NCI-H2029 (cell line): ENCODE measurements at regions not wholly inside any gene's neighbourhood (a gene's known extent, or its start where the extent isn't known, plus 50 kb on each side); places are given as distances from the start of the nearest gene placed in this dataset.

ENCODE experiments used
- DNase-seq: peaks from one replicate; lab custom pipeline; 2025; lab: John Stamatoyannopoulos, UW

DNA sequence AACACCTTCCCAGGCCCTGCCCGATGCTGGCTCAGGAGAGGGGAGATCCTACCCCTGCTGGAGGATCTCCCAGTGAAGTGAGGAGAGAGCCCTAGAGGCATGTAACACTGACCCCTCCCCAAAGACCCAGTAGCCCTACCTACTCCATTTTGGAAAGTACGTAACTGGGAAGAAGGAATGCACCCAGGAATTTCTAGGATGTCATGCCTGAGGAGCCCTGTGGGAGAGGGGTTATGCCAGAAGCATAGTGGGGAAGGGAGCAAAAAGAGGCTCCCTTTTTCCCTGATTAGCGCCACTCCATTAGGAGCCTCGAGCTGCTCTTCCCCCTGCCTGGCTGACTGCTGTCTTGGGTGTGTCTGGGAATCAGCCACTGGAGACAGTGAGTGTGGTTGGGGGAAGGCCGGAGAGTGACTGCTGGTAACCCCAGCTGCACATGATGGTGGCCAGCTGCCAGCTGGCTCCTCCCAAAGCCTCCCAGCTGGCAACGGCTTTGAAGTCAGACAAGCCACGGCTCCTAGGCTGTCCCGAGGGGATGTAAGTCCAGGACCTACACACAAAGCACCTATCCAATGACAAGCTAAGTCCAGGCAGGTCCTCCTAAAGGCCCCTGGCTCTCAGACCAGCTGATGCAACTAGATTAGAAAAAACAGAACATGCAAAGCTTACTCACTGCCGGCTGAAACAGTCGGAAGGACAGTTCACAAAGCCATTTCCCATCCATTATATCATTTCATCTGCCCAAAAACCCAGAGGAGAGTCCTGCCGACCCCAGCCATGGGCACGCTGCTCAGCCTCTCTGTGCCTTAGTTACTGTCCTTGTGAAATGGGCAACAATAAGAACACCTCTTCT lies 136.5 kb upstream of the ABCA1 start:
- peak; percentile 93 for DNase-seq

DNA sequence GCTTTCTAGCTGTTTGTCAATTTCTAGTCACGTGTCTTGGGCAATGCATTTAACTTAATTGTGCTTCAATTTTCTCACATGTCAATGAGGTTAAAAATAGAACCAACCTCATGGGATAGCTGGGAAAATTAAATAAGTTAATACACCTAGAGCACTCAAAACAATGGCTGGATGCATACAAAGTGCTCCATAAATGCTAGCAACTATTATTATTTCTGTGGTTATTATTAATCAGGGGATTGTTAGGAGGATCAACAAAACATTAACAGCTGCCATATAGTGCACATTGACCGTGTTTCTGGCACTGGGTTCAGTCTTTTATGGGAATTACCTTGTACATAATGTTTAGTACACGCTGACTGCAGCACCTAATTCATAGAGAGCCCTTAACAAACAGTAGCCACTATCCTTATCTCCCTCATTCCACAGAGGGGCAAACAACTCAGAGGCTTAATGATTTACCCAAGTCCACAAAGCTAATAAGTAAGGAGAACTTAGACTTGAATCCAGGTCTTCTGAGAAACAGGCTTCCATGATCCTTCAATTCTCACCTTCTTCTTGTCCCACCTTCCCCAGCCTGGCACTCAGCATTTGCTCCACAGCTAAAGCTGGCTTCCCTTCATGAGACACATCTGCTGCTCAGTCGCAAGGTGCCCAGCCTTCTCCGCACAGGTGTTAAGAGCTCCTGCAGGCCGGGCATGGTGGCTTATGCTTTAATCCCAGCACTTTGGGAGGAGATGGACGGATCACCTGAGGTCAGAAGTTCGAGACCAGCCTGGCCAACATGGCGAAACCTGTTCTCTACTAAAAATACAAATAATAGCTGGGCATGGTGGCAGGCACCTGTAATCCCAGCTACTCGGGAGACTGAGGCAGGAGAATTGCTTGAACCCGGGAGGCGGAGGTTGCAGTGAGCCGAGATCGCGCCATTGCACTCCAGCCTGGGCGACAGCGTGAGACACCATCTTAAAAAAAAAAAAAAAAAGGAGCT lies 137.4 kb upstream of the ABCA1 start:
- peak; percentile 21 for DNase-seq

DNA sequence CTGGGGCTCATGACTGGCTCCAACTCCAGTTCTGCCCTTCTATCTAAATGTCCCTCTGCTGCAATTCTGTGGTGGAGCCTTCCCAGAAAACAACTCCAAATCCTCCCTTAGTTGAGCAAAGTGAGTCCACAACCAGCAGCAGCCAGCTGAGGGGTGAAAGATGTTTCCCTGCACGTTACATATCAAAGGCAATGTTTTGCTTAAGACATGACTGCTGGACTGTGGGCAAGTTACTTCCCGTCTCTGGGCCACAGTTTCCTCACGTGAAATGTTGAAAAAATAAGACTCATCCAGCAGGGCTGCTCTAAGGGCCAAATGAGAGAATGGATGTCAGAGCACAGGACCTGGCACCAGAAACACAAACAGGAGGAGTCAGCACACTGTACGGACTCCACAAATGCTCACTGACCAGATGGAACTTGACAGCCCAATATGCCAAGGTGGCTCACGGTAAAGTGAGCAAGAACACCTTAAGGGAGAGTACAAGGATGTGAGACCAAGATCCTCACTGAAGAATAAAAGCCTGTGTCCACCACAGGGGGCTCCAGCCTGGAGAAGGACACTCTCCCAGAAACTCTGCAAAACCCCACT lies 138.4 kb upstream of the ABCA1 start:
- DNase-seq = no peak

DNA sequence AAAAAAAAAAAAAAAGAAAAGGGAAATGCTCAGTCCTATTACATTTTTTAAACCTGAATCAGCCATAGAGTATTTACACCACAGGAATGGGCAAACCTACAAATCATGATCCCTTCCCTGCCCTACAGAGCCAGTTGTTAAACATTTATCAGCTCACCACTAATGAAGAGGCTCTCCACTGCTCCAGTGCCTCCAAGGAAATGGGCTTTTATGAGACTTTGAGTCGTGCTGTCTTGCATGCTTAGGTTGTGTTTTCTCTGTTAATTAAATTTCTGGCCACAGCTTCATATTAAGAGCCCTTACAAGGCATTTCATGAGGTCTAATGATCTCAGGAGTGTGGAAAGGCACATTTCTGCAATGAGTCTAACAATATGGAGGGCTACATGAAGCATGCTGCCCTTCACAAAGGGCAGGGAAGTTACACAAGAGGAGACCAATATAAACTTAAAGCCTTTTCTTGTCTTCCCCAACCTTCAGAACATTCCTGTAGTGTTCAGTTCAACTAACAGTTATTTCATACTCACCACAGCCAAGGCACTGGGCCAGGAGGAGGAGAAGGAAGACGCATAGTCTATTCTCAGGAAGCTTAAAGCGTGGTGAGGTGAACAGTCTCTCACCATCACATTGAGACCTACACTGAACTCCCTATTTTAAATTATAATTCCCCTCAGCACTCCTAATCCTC lies 140.1 kb upstream of the ABCA1 start:
- DNase-seq = no peak

DNA sequence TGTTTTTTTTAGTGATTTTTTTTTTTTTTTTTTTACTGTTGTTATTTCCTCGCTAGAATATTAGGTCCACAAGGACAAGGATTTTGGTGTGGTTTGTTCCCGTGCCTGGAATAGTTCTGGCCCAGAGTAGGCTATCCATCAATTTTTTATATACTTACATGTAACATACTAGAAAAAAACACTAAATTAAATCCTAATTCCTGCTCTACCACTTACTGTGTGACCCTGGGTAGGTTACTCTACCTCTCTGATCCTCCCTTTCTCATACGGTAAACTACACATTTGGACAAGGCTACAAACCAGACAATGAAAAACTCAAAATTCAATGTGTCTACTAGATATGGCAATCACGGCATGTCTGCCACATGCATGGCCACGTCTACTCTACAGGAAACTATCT lies 141.3 kb upstream of the ABCA1 start:
- no peak for DNase-seq

DNA sequence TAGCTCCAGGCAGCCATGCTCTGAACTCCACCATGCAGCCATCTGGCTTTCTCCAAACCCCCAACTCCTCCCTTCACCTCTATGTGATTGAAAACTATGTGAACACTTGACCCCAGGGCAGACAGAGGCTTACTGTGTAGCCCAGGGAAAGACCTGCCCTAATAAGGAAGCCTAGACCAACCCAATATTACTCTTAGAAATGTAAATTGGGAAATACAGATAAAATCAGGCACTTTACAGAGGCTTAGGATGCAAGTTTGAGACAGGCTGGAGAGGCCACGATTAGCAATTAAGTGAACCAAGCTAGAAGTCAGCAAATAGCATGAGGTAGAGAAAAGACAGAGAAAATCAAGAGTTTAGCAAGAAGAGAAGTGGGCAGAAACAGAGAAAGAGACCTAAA lies 141.7 kb upstream of the ABCA1 start:
- no peak for DNase-seq

DNA sequence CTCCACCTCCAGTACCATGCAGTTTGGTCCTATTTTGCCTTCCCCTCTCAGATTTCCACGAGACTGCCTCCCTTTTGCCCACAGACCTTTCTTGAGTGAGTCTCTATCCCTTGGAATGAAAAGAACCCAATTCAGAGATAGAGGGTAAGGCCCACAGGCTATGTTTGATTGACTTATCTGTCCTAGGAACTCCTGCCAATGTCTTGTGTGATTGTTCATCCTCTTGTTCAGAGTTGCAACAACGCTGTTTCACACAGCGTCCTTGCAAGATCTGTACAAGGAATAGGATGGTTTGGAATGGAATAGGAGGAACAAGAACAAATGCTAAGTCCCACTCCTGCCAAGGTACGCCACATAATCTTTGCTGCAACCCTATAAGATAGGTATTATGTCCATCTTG lies 142.2 kb upstream of the ABCA1 start:
- DNase-seq = no peak

DNA sequence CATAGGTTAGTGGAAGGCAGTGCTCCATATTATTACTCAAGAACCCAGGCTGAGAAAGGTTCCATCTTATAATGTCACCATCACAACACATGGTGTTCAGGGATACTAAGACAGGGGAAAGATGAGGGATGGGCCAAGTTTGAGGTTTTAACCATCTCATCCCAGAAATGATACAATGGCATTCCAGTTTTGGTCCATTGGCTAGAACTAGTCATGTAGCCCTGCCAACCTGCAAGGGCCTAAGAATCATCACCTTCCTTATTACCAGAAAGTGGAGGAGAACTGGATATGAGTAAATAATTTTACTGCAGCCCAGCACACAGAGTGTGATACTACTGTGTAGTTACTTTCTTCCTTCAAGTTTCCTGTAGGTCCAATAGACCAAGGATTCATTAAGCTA lies 144.5 kb upstream of the ABCA1 start:
- DNase-seq = no peak

DNA sequence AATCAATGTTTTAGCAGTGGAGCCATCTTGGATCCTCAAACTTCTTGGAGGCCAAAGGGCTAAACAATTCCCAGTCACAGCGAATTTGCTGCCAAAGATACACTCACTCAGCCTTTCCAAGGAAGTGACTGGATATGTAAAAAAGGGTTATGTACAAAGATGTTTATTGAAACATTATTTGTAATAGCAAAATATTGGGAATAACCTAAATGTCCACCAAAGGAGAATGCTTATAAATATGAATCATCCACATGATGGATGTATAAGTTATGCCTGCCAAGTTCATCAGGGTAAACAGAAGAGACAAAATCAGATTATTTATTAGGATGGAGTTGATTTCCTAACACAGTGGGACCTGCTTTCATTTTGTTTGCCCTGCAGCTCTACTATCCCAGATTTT lies 145.2 kb upstream of the ABCA1 start:
- DNase-seq = no peak

DNA sequence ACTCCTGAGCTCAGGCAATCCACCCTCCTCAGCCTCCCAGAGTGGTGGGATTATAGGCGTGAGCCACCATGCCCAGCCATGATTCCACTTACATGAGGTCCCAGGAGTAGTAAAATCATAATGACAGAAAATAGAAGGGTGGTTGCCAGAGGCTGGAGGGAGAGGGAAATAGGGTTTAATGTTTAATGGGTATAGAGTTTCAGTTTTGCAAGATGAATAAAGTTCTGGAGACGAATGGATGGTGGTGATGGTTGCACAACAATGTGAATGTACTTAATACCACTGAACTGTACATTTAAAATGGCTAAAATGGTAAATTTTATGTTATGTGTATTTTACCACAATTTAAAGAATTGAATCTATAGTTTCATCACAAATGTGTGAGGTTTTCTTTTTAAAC lies 146.5 kb upstream of the ABCA1 start:
- no peak for DNase-seq

DNA sequence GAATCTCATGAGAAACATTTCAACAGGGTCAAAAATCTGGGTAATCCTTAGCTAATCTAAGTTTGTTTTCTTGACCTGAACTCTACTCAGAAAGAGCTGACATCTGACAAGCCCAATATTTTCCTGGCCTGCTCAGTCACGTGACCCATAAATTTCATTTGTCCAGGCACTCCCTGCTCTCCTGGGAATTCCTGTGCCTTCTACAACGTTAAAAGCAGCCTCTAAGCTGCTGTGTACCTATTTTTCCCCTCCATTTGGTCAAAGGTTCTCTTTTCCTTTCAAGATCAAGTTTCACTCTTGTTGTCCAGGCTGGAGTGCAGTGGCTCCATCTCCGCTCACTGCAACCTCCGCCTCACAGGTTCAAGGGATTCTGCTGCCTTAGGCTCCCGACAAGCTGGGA lies 148.8 kb upstream of the ABCA1 start:
- no peak for DNase-seq

DNA sequence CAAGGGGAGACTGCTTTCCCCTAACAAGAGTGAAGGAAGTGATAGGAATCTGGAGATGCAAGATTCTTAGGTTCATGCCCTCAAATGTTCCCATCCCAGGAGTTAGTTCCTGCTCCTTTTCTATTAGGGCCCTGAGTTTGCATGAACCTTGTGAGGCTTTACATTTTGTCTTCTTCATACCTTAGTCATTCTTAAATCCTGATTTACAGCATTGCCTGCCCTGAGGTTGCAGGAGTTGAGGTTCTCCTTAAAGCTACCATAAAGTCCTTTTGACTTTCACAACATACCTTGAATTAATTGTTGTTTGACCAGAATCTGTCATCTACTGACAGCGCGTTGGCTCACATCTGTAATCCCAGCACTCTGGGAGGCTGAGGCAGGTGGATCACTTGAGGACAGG lies 151.5 kb upstream of the ABCA1 start:
- no peak for DNase-seq

DNA sequence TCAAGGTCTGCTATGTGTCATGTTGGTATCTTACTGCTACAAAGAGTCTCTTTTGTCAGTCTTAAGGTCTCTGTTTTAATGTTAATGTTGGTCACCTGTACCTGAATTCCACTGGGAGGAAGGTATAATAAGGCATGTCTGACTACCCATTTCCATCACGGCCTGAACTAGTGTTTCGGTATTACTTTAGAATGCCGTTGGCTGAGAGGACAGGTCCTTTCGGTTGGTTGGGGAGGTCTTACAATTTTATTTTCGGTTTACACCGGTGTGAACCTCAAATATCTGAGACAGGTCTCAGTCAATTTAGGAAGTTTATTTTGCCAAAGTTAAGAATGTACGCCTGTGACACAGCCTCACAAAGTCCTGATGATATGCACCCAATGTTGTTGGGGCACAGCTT lies 154.9 kb upstream of the ABCA1 start:
- no peak for DNase-seq

DNA sequence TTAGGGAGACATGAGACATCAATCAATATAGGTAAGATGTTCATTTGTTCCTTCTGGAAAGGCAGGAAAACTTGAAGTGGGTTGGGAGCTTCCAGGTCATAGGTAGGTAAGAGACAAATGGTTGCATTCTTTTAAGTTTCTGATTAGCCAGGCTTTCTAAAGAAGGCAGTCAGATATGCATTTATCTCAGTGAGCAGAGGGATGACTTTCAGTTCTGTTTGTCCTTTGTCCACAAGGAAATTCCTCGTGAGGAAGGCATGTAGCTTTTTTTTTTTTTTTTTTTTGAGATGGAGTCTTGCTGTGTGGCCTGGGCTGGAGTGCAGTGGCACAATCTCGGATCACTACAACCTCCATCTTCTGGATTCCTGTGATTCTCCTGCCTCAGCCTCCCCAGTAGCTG lies 155.3 kb upstream of the ABCA1 start:
- no peak for DNase-seq

DNA sequence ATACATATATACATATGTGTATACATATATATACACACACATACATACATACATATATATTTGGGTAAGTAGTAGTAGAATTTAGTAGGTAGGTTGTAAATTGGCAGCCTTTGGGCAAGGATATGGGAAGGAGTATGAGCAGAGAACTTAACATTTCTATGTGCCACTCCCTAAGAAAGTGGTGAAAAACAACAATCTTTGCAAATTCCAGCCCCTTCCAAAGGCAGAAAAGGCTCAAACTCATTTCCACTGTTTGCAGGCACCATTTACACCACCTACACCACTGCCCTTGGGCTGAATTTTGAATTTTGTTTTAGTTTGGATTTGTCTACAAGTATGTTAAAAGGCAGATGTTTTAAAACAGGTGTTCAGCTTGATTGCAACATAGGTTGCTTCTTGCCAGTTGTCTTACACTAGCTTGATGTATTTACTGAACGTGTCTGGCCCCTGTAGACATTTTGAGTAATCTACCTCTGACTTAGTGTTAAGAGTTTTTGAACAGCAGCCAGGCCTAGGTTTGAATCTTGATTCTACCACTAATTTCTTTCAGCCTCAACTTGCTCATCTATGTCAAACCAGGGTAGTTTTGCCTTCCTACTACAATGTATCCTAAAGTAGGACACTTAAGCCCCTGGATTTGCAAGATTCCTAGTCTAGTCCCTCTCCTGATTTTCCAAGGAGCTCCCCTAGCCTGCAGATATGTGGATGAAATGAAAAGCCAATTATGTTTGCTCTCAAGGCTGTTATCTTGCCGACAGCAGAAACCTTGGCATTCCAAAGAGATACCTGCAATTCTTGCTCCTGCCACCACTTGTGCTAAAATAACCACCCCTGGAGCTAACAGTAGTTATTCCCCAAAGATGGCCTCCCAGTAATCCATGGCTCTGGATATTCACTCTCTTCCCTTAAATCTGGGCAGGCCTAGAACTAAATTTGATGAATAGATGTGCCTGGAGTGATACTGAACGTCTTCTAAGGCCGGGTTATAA lies 156.2 kb upstream of the SLC44A1 start:
- DNase-seq = no peak

DNA sequence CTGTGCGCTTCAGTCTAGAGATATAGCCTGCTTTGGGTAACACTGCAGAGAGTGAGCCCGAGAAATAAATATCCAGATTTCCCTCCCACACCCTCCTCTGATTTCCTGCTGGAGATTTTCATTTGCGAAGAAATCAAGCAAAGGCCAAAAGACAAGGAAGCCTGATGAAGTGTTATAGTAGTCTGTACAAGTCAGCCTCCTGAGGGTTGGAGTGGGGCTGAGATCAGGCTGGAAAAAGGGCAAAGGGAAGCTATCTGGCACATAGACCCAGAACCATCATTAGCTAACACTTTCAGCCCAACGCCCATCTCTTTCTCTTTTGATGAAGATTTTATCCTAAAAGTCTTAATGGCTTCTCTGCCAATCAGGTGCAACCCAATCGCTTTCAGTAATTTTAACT lies 154.6 kb upstream of the SLC44A1 start:
- no peak for DNase-seq

DNA sequence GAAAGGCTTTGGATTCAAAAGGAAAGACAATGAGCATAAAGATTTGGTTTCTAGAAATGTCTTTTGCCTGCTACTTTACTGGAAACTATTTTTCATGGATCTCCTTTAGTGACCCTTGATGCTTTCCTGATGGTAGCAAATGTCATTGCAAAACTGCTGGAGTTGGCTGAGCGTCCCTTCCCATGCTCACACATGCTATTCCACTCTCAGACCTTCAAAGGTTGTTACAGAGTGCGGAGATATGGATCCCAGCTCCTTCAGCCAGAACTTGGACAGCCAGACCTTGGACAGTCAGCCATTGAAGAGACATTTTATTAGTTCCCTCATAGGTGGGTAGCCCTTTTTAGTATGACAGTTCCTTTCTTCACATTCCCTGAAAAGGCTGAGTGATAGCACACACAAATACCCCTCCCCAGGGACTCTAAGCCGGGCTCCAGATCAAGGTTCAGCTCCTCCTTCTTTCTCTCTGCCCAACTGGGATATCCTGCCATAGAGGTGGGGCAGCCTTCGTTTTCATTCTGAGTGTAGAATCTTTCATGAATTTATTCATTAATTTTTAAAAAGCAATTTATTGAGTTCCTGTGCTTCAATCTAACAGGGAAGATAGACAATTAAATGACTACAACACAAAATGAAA lies 153.3 kb upstream of the SLC44A1 start:
- DNase-seq = no peak

DNA sequence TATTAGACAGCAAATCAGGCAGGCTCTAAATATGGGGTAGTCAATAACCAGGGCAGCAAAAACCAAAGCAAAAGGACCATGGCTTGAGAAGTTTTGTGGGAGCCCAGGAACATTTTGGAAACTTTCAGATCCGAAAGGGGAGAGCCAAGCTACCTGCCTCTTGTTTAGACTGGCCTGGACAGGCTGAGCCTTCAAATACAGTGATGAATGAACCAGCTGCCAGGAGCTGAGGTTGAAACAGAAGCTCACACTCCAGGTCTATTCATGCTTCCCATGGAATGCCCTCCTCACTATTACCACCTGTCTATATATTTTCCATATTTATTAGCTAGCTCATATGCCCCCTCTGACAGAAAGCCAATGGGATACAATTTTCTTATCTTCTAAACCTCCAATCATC lies 150.8 kb upstream of the SLC44A1 start:
- DNase-seq = no peak

DNA sequence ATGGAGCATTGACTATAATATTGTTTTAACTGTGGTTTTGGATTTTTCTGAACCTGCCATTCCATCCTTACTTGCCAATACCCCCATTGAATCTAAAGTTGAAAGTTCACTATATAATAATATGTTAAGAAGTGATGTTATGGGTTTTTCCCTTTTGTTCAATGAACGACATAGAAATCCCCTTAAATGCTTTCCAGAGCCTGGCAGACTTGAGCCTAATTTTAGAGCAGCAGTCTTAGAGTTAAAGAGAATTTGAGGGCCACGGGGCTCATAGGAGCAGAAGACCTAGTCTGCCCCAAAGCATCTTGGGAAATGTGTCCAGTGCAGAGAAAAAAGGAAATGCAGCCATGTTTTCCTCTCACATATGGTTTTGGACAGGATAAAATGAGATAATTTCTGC lies 146.1 kb upstream of the SLC44A1 start:
- no peak for DNase-seq

DNA sequence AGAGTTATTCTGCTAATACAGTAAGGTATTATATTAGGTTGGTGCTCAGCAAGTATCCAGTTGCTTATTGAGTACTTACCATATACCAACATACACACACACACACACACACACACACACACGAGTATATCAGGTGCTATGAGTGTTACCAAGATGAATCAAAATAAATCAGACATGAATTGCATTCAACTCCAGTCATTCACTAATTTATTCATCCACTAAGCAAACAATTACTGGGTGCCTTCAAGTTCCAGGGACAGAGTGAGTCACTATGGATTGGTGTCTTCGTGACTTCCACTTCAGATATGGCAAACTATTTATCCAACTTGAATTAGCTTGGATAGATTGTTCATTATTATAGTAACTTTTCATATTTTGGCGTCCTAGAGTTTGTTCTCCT lies 140.7 kb upstream of the SLC44A1 start:
- DNase-seq = no peak
